HG03521 (cell line): ENCODE measurements at regions not wholly inside any gene's neighbourhood (a gene's known extent, or its start where the extent isn't known, plus 50 kb on each side); places are given as distances from the start of the nearest gene placed in this dataset.

Experiments
- ATAC-seq: cut with Tn5 transposase; IDR thresholded peaks from one replicate; pipeline ENCODE4 v1.9.1; 2021; ENCODE audit warnings: mild to moderate bottlenecking, moderate library complexity; ENCODE audit not compliant: unreplicated experiment

- no peak for ATAC-seq
These were observed 51.5 kb upstream of the TMEM200A start for GRCh38 chr6:130314271-130314670.

- no peak for ATAC-seq
These were observed 52.6 kb upstream of the TMEM200A start for GRCh38 chr6:130313206-130313605.

- no peak for ATAC-seq
These were observed 56.8 kb upstream of the TMEM200A start for GRCh38 chr6:130309028-130309427.

- ATAC-seq: no peak
These were observed 58.0 kb upstream of the TMEM200A start for GRCh38 chr6:130307752-130308361.

- ATAC-seq: no peak
These were observed 59.4 kb upstream of the TMEM200A start for GRCh38 chr6:130306377-130306776.

- no peak for ATAC-seq
These were observed 62.4 kb upstream of the TMEM200A start for GRCh38 chr6:130303431-130303830.

- no peak for ATAC-seq
These were observed 67.6 kb upstream of the TMEM200A start for GRCh38 chr6:130298258-130298657.

GRCh38 chr6:130296854-130297253 is 69.0 kb upstream of the TMEM200A start:
- ATAC-seq: no peak

GRCh38 chr6:130293800-130294199 is 71.0 kb upstream of the SAMD3 start:
- no peak for ATAC-seq

GRCh38 chr6:130288065-130288464 is 65.3 kb upstream of the SAMD3 start:
- ATAC-seq: no peak

GRCh38 chr6:130282234-130282995 is 59.7 kb upstream of the SAMD3 start:
- peak; percentile 56 for ATAC-seq

- ATAC-seq: no peak
These were observed 53.8 kb upstream of the SAMD3 start for GRCh38 chr6:130276507-130276906.

- no peak for ATAC-seq
These were observed 51.3 kb upstream of the SAMD3 start for GRCh38 chr6:130274007-130274406.
